Peyer's patch (tissue), 4 donors: ENCODE measurements at regions not wholly inside any gene's neighbourhood (a gene's known extent, or its start where the extent isn't known, plus 50 kb on each side); places are given as distances from the start of the nearest gene placed in this dataset.

ENCODE experiments used
- CTCF ChIP-seq, 6 experiments: fragments of 450-650 bp in 4 of 6; fragments of 200-600 bp in 2 of 6; sonication (generic) in 1 of 6; IDR thresholded peaks; one replicate each; pipeline ENCODE4 v1.5.1; 2017 to 2019; ENCODE audit warnings: antibody characterized with exemption in 6 of 6, mild to moderate bottlenecking in 3 of 6, moderate library complexity in 1 of 6
- POLR2A ChIP-seq, 2 donors: fragments of 450-650 bp; IDR thresholded peaks; one replicate each; pipeline ENCODE4 v1.5.1; 2017; ENCODE audit warnings: antibody characterized with exemption in 2 of 2, mild to moderate bottlenecking in 2 of 2, moderate library complexity in 2 of 2

DNA sequence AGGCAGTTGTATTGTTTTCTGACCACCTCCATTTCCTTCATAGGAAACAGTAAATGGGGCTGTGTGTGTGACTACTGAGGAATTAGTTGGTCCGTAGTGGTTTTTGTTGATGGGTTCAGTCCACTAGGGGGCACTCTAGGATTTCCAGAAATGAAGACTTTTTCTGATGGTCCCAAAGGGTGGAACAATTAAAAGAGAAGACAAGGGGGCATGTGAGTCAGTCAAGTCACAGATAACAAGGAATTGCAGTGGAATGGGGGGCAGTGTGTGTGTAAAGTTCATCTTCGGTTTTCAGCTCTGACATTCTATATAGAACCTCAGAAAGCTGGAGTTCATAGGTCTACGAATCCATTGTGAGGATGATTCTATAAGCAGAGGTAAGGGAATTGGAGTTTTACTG lies 186.6 kb upstream of the OR4E1 start:
- TF ChIP-seq CTCF (IDR thresholded peaks at IDR 0.05) (peak in 3 of 6 experiments; percentile 8 to 22 (median 15)), POLR2A (IDR thresholded peaks at IDR 0.05) (no peak)
